HG03103 (cell line): ENCODE measurements at regions not wholly inside any gene's neighbourhood (a gene's known extent, or its start where the extent isn't known, plus 50 kb on each side); places are given as distances from the start of the nearest gene placed in this dataset.
"Not testable (repeated sequence)": the region's sequence is repeated elsewhere in the genome, so short reads cannot be mapped to it uniquely, and the experiment has no call there.

ENCODE experiments used
- ATAC-seq: cut with Tn5 transposase; IDR thresholded peaks from one replicate; pipeline ENCODE4 v1.9.1; 2021; ENCODE audit warnings: low read depth; ENCODE audit not compliant: unreplicated experiment

GRCh38 chr6:86285876-86286275, 643.2 kb upstream of the SYNCRIP start:
- ATAC-seq, result no peak

GRCh38 chr6:86284809-86285480, 642.3 kb upstream of the SYNCRIP start:
- not testable (repeated sequence) for ATAC-seq

GRCh38 chr6:86283596-86283995, 640.9 kb upstream of the SYNCRIP start:
- not testable (repeated sequence) for ATAC-seq

- no peak for ATAC-seq
Observed at GRCh38 chr6:86276056-86276455, 633.4 kb upstream of the SYNCRIP start.

- ATAC-seq, result no peak
Observed at GRCh38 chr6:86273936-86274335, 631.2 kb upstream of the SYNCRIP start.

GRCh38 chr6:86256615-86257187, 614.0 kb upstream of the SYNCRIP start:
- ATAC-seq, result no peak

GRCh38 chr6:86255973-86256372, 613.3 kb upstream of the SYNCRIP start:
- no peak for ATAC-seq

GRCh38 chr6:86251106-86251505, 608.4 kb upstream of the SYNCRIP start:
- ATAC-seq, result no peak

- ATAC-seq, result no peak
Observed at GRCh38 chr6:86217906-86218305, 575.2 kb upstream of the SYNCRIP start.

- ATAC-seq, result no peak
Observed at GRCh38 chr6:86215323-86215722, 572.6 kb upstream of the SYNCRIP start.

- no peak for ATAC-seq
Observed at GRCh38 chr6:86205980-86206379, 563.3 kb upstream of the SYNCRIP start.

GRCh38 chr6:86203044-86203443, 560.4 kb upstream of the SYNCRIP start:
- no peak for ATAC-seq

GRCh38 chr6:86193821-86194220, 551.1 kb upstream of the SYNCRIP start:
- no peak for ATAC-seq

GRCh38 chr6:86192123-86192522, 549.4 kb upstream of the SYNCRIP start:
- peak; percentile 90 for ATAC-seq

GRCh38 chr6:86175149-86175548, 532.5 kb upstream of the SYNCRIP start:
- ATAC-seq, result not testable (repeated sequence)

- no peak for ATAC-seq
Observed at GRCh38 chr6:86154852-86155251, 512.2 kb upstream of the SYNCRIP start.

- ATAC-seq, result no peak
Observed at GRCh38 chr6:86153521-86153920, 510.8 kb upstream of the SYNCRIP start.

- no peak for ATAC-seq
Observed at GRCh38 chr6:86152546-86152945, 509.9 kb upstream of the SYNCRIP start.

- ATAC-seq, result no peak
Observed at GRCh38 chr6:86148586-86148985, 505.9 kb upstream of the SYNCRIP start.

- no peak for ATAC-seq
Observed at GRCh38 chr6:86147859-86148258, 505.2 kb upstream of the SYNCRIP start.

GRCh38 chr6:86147311-86147710, 504.6 kb upstream of the SYNCRIP start:
- ATAC-seq, result no peak

- ATAC-seq, result not testable (repeated sequence)
Observed at GRCh38 chr6:86146751-86147150, 504.1 kb upstream of the SYNCRIP start.
